Embryonic facial prominence (tissue), 1 donor: ENCODE measurements at regions not wholly inside any gene's neighbourhood (a gene's known extent, or its start where the extent isn't known, plus 50 kb on each side); places are given as distances from the start of the nearest gene placed in this dataset.

ENCODE experiments used
- DNase-seq: peaks from one replicate; pipeline ENCODE4 v3.0.0-alpha.2; 2016; ENCODE audit errors: extremely low spot score

DNA sequence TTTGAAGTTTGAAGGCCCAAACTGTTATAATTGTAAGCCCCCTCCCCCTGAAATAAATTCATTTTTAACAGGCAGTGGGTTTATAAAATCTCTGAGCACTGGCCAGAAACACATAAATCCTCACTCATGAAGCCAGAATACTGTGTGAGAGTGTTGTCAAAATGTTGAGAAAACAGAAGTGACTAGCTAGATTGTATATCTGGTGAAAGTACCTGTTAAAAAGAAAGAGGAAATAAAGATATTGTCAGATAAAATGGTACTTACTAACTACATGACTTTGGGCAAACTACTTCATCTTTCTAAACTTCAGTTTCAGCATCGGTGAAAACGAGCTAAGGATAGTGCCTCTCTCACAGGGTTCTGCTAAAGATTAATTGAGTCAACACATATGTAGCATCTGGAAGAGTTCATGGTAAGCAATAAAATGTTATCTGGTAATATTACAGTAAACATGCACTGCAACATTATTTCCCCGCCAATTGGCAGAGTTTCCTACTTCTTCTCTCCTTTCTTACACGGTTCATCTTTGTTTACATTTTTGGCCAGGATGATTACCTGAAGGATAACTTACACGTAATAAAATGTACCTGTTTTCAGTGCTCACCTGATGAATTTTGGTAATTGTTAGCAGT, 202.5 kb upstream of the CHRM2 start:
- no peak for DNase-seq

DNA sequence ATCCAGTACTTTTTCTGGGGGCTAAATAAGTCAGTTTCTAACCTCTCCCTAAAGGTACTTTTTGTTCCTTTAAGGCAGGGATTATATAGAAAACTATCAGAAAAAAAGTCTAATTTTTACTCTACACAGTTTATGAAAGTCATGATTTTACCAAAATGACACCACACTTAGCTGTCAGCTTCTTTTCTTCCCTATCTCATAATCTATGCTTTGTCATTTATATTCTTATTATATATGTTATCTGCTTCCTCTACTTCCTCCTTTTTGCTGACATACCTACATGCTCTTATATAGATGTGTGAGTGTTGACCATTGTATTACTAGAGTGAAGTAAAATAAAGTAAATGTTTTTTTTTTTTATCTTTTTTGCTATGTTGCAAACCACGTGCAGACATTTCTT, 203.9 kb upstream of the CHRM2 start:
- no peak for DNase-seq

DNA sequence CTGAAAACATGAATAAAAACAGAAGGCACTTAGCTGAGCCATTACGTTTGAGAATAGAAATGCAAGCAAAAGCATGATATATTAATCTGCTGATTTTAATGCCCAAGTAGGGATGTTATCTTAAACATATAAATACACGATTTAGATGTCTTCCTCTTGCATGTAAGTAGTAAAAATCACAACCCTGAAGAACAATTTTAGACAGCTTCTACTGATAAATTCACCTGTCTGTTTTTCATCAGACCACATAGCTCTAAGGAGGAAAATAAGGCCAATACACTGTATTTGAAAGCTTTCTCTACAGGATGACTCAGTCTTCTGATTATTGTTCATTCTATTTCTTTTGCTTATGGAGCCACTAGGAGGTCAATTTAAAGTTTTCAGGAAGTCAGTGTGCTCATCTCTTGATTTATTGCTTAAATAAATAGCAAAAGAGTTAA, 210.9 kb upstream of the CHRM2 start:
- no peak for DNase-seq

DNA sequence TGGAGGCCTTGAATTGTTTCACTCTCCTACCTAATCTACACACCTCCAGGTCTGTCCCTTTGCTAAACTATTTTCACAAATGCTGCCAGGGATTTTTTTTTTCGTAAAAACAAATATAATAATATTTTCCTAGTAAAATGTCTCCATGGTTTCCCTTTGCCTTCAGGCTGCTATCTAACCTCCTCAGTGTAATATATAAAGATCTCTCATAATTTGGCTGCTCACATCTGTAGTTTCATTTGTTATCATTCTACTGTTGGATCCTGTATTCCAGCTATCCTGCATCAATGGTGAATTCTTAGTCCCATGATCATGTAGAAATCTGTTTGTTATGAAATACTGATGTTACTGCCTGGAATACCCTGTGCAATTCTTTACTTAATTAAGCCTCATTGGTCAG, 211.9 kb upstream of the CHRM2 start:
- no peak for DNase-seq

DNA sequence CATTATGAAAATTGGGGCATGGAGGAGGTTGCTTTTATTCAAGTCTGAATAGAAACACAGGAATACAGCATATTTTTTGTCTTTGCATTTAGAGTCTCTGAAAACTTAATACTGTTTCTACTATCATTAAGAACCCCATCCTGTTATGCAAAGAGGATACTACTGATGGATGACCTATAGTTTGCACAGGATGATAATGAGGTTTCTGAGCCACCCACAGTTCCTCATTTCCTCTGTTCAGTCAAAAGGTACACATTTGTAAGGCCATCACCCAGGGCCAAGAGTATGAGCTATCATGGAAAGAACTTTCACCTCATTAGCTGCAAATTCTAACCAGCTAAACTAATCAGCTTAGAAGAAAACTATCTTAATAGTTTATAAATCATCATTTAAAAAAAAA, 213.0 kb upstream of the CHRM2 start:
- no peak for DNase-seq

DNA sequence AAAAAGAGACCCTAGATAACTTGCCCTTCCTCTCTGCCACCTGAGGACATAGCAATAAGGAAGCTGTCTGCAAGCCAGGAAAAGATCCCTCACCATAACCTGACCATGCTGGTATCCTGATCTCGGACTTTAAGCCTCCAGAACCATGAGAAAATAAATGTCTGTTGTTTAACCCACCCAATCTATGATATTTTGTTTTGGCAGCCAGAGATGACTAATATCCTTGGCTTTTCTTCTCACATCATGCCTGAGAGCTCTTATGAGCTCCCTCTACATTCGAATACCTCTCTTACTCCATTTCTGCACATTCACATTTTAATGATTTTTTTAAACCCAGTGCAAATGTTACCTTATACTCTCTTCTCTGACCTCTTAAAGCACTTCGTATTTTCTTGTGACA, 214.0 kb upstream of the CHRM2 start:
- DNase-seq = no peak

DNA sequence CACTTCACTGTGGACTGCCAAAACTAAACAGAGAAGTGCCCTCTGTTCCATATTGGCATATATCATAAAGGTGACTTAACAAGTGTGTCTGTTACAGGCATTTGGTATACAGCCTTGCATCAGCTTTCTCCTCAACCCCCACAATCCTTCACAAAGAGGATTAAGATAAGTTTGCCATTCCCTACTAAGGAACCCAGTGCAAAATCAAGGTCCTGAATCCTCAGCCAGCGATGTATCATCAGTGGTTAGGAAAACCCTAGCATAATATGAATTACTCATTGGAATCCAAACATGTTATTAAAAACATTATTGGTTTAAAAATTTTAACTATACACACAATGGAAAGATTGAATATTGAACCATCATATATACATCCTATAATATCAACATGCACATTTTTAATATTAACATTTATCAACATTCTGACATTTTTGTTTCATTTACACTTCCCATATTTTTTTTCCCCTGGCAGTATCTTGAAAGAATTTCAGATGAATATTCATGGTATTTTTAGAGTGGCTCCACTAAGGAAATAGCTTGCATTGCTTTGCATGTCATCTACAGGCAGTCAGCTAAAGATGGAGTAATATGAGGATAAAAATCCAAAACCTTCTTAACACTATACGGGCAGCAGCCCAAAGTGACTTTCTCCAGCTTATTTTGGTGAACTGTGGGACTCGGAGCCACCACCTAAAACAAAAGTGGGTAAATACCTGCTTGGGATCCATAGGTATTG, 215.6 kb upstream of the CHRM2 start:
- DNase-seq = no peak

DNA sequence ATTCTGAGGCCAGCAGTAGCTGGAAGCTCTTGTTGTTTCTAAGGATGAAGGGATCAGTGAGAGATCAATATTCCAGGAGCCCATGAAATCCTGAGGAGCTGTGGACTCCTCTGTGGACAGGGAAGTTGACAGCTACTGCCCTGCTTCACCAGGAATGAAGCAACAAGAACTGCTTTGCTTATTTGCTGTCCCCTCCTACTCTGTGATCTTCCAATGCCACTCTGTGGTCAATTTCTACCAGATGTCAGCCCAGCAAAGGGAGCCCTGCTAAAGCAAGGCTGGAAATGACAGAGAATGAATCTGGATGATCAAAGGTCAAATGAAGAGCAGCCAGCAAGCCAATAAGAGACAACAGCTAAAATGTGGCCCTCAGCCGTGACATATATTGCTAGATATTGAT, 227.5 kb upstream of the CHRM2 start:
- no peak for DNase-seq

DNA sequence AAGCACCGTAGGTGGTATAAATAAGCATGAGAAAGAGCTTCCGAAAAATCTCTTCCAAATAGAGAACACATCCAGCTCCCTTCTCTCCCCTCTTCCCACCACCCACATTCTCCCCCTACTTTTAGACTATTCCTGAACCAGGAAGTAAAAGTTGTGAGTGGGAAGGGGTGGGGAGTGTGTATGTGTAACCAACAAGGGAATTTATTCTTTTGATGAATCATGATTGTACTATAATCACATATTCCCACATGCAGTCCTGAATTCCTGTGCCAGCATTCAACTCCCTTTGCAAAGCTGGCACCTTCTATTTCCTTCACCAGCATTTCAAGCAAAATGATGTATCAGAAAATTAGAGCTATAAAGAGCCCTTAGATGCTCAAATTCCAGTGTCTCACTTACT, 230.6 kb upstream of the CHRM2 start:
- no peak for DNase-seq

DNA sequence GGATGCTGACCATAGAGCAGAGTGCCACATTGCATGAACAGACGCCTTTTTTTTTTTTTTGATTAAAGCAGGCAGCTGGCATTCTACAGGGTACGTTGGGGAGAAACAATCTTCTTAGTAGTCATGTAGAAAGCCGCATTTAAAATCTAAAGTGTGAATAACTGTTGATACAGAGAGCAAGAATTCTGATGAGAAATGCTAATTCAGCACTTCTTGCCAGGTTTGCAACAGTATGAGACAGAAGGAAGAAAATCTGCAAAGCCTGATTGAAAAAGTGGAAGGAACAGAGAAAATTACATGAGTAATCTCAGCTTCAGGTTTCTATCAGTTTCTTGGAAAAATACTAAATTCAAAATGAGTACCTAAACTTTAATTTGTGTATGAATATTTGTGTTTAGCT, 232.7 kb upstream of the CHRM2 start:
- no peak for DNase-seq

DNA sequence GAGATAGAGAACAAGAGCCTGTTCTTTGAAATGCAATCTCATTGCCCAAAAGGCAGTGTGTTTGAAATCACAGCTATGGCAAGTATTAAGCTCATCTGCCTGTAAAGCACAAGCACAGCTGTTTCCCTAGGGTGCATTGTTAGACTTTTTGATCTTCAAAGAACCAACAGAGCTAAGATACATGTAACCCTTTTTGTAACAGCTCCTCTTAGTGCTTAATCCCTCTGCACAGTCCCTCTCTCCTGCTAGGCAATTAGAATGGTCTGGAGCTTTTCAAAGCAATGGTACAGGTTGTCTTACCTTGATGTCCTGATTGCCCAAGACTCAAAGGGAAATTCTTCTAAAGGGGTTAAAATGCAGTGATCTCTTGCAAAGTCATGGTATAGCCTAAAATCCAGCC, 249.6 kb upstream of the CHRM2 start:
- no peak for DNase-seq

DNA sequence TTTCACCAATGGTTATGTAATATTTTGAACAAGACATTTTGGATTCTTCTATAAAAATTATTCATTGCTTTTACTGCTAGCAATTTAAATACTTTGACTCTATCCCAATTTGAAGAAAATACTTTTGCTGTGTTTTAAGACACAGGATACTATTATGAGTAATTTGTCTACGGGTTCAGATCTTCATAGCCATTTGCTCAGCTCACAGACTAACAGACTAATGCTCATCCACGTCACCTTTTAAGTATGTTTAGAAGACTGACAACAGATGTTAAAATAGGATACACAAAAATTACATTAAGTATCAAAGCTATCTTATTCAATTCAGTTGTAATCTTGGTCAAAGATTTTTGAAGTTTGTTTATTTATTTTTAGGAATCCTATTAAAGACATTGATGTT, 251.3 kb upstream of the CHRM2 start:
- DNase-seq = no peak

DNA sequence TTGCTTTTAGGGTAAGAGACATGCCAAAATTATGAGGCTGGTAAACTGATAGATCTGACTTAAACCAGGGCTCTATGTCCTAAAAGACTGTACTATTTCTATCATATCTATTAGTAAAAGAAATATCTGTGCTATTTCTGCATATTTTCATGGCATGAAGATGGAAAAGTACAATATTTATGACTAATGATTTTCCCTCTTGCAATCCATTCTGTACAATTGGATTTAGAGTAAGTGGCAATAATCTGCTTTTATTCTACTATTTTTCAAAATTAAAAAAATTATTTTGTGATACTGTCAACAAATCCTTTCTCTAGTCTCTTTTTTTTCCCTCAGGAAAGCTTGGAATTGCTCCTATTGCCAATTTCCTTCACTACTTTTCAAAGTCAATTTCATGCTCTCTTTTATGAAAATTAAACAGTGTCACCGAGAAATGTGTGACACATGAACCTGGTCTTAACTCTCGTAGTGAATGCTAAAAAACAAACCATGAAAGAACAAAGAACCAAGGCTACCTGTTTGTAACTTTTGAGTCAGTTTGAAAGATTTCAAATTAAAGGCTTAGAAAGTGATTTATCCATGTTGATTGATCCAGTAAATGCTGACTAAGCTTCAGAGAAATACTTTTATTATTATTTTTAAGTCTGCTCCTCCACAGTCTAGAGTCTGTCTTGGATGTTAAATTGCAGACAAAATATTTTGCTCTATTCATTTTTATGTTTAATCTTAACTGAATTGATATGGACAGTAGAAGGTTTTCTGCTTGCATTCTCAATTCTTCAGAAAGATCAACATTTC, 262.7 kb upstream of the CHRM2 start:
- no peak for DNase-seq

DNA sequence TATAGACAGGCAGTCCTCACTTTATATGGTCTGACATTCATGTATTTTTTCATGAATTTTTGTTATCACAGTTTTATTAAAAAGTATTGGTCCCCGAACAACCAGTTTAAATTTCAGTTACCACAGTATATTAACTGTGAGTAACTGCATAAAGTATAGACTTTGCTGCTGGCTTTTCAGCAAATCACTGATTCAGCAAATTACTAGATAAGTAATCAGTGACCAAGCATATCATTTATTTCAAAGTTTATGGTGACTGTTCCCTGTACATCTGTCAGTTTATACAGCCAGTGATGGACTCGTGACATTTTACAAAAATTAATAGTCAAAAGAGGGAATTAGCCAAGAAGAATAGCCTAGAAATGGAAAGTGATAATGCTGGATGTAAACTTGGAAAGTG, 266.7 kb upstream of the CHRM2 start:
- no peak for DNase-seq

DNA sequence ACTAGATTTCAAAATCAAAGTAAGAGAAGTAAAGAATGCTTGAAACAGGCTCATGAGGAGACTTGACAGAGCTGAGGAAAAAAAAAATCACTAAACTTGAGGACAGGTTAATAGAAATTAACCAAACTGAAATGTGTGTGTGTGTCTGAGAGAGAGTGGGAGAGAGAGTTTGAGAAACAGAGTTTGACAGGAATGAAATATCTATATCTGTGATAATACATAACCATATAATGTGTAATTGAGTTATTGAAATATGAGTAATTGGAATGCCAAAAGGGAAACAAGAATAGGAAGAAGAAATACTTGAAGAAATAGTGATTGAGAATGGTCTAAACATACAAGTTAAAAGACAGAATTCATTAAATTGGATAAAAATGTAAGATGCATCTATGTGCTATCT, 268.0 kb upstream of the CHRM2 start:
- no peak for DNase-seq

DNA sequence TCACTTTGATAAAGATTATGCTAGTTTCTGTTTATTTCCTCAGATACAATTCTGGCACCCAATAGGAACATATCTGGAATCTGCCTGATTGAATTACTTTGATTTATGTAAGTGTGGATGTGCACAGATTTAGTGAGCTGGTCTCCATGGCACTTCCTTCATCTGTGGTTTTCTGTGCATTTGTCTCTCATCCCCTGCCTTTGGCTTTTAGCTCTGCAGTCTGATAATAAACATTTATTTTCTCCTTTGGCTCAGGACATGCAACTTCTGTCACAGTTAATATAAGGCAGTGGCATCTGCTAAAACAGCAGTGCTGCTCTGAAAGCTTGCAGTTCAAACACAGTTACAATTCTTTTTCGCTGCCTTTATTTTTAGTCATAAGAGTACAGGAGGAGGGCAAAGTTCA, 273.7 kb upstream of the CHRM2 start:
- DNase-seq = no peak

DNA sequence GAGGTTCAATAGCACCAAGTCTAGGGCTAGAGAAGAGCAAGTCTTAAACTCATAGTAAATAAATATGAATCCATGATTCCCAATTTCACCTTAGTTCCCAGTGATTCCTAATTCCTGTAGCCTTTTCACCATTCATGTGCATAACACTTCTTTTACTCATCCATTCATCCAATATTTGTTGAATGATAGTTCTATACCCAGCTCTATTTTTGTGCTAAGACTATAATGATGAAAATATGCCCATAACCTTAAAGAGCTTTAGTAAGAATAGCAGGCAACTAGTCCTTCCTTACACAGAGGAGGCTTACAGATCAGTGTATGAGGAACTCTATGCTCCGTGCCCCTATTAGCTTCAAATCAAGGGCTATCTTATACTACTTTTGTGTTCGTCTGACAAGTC, 280.2 kb upstream of the CHRM2 start:
- DNase-seq = no peak

DNA sequence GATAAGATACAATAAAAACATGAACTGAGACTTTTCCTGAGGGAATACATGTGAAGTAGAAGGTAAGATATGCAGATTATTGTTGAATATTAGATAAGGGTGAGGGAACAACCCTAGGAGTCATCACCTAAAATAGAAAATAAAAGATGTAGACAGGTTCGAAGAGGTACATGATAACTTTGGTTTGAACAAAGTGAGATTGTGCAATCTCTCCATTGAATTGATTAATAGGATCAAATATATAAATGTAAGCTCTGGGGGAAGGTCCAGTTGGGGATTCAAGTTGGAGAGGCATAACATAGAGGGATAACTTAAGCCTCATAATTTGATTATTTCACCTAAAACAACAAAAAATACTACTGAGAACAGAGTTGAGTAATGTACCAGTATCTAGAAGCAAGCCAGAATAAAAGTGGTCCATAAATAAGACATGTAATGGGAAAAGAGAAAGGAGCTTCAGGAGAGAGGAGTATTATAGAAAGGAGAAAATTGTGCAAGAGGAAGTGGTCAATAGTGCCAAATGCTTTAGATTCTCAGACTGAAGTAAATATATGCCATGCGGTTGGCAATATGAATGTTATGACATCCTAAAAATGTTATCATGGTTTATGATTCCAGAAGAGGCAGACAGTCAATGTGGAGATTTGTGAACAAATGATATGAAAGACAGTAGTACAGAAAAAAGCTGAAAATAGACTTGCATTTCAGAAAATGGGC, 282.3 kb upstream of the CHRM2 start:
- DNase-seq = no peak

DNA sequence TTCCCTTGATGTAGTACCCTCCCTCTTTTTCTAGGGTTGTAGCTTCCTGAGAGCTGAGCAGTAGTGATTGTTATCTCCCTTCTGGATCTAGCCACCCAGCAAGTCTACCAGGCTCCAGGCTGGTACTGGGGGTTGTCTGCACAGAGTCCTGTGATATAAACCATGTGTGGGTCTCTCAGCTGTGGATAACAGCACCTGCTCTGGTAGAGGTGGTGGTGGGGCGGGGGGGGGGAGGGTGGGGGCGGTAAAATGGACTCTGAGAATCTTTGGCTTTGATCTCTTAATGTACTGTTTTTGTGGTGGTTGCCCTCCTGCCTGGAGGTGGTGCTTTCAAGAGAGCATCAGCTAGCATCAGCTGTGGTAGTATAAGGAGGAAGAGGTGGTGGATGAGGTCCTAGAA, 302.0 kb upstream of the CHRM2 start:
- no peak for DNase-seq

DNA sequence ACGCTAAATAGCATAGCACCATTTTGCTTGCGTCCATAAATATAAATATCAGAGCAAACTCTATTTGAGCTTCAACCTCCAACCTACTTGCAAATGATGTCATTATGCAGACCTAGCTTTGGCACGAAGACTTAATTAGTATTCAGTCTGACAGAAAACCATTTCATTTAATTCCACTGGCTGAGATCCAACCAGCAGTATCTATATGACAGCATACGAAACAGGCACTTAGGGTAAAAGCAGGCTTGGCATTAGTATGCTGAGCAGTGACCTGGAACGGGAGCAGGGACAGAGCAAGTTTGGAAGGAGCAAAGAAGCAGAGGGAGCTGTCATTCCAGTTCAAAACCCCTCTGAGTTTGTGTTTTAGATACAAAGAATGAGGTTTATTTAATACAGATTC, 312.5 kb upstream of the CHRM2 start:
- DNase-seq = no peak

DNA sequence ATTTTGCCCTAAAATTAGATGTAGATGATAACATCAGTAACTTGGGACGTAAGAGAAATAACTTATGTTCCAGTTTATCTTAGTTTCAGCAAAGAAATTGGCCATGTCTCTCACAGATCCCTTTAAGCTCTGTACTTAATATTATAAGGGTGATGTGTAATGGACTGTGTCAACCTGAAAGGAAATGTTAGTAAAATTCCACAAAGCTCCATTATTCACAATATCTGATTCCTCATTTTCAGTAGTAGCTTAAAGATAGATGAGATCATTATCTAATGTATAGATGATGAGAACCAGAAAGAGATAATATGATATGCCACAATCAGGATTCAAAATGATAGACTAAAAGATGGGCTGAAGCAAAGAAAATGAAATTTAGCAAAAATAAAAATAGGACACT, 316.8 kb upstream of the CHRM2 start:
- DNase-seq = no peak

DNA sequence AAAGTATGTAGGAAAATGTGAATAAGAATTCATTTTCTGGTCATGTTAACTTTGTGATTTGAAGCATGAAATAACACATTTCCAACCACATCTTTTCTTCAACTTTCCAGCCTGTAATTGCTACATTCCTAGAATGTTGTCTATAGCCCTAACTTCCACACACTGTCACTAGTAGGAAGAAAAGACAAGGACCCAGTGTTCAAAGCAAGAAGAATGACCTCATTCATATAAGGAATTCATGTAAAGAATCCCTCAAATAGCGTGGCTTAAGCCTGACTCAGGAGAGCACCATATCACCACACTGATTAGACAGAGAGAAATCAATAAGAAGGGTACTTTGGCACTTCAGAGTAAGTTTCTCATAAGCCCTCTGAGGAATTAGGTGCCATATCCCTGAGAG, 318.7 kb upstream of the CHRM2 start:
- DNase-seq = no peak
